ENCODE measurements at regions not wholly inside any gene's neighbourhood (a gene's known extent, or its start where the extent isn't known, plus 50 kb on each side); places are given as distances from the start of the nearest gene placed in this dataset.

- no peak for TF ChIP-seq MITF (IDR thresholded peaks at IDR 0.05)
Measured at GRCh38 chrX:46125111-46125510, 420.1 kb downstream of the ZNF674 start (continued).

- Histone ChIP-seq H3K9me1 (ENCODE audit: control insufficient read depth, insufficient read depth, low read length) (no peaks in the 10 kb centered on the region), H3K27me3 (ENCODE audit: control insufficient read depth in 2 of 2, insufficient read depth in 2 of 2, low read length in 2 of 2) (no peaks in the 10 kb centered on the region), H3K4me1 (replicated peaks in 1 of 2; ENCODE audit: control insufficient read depth in 2 of 2, insufficient read depth in 2 of 2, low read length in 2 of 2) (no peaks in the 10 kb centered on the region), H2AFZ (ENCODE audit: low read depth, low read length) (no peak overlapping the region), H3K9me3 (replicated peaks; ENCODE audit: control insufficient read depth, insufficient read depth, low read depth, low read length) (no peaks in the 10 kb centered on the region), H3K36me3 (ENCODE audit: control insufficient read depth, insufficient read depth, low read length) (no peaks in the 10 kb centered on the region), H4K20me1 (replicated peaks; ENCODE audit: control insufficient read depth, insufficient read depth, low read length) (no peaks in the 10 kb centered on the region), H3K9ac (ENCODE audit: insufficient read depth in 1 of 2, low read depth in 2 of 2, low read length in 2 of 2) (no peak overlapping the region), H3K4me3 (no peak overlapping the region), H3K4me2 (ENCODE audit: insufficient read depth, low read length) (no peak overlapping the region), H3K79me2 (ENCODE audit: control insufficient read depth, insufficient read depth, low read length) (no peaks in the 10 kb centered on the region), H3K27ac (ENCODE audit: extremely low read depth, low read depth, low read length) (no peak overlapping the region)
- no peak for DNase-seq (ENCODE audit: extremely low read depth in 1 of 4, low spot score in 3 of 4)
- ATAC-seq: no peak
- intact Hi-C loops (cut with micrococcal nuclease): no loop called here
- TF ChIP-seq ZBTB34 (CRISPR knock-in tag; IDR thresholded peaks at IDR 0.05): no peak
- no peak for TF ChIP-seq ARHGAP35 (IDR thresholded peaks at IDR 0.05; ENCODE audit: partially characterized antibody)
- no peak for TF ChIP-seq TEAD4 (IDR thresholded peaks at IDR 0.05; ENCODE audit: low read length)
- TF ChIP-seq TEAD4 (CRISPR knock-in tag; IDR thresholded peaks at IDR 0.05; ENCODE audit: borderline replicate concordance): no peak
- no peak for TF ChIP-seq SNRNP70 (optimal IDR thresholded peaks at IDR 0.05; ENCODE audit: low read depth, low read length)
- TF ChIP-seq CBX3 (IDR thresholded peaks at IDR 0.05; ENCODE audit: borderline replicate concordance in 1 of 2, low read length in 2 of 2): no peak
- no peak for TF ChIP-seq CHD4 (IDR thresholded peaks at IDR 0.05; ENCODE audit: insufficient read depth, insufficient replicate concordance, low read depth, low read length, poor library complexity, severe bottlenecking)
- TF ChIP-seq SREBF1 (IDR thresholded peaks at IDR 0.05; ENCODE audit: borderline replicate concordance, low read depth, low read length): no peak
- no peak for TF ChIP-seq ZNF354B (CRISPR knock-in tag; IDR thresholded peaks at IDR 0.05)
- no peak for TF ChIP-seq U2AF2 (optimal IDR thresholded peaks at IDR 0.05; ENCODE audit: low read depth, low read length)
- no peak for TF ChIP-seq SIN3A (IDR thresholded peaks at IDR 0.05; ENCODE audit: borderline replicate concordance in 2 of 2, control insufficient read depth in 1 of 2, low read depth in 2 of 2, low read length in 2 of 2)
- no peak for TF ChIP-seq NFE2 (IDR thresholded peaks at IDR 0.05; ENCODE audit: low read depth)
- TF ChIP-seq RBBP5 (IDR thresholded peaks at IDR 0.05; ENCODE audit: borderline replicate concordance, insufficient read depth, low read length, poor library complexity, severe bottlenecking): no peak
- no peak for TF ChIP-seq TFAP4 (CRISPR knock-in tag; IDR thresholded peaks at IDR 0.05; ENCODE audit: borderline replicate concordance)
- CTCF ChIA-PET (ENCODE audit: low intra/inter-chr PET ratio): no interaction called here
- BruUV-seq (replicated peaks): no TSS peak
- in situ Hi-C loops (cut with MboI): no loop called here
- FAIRE-seq: no peak
- POLR2A ChIA-PET: interaction anchor here (0.5 kb wide), 1 partner anchor 40 kb away, joined by 3 read pairs; no protein-coding TSS in a partner anchor
- WGBS (ENCODE audit: insufficient coverage, low coverage, missing lambda C conversion rate): 0% methylated on average over 1 of the region's 2 CpGs
Measured at GRCh38 chrX:46117234-46117633, 428.0 kb downstream of the ZNF674 start.
